Uterus (tissue), 2 donors: ENCODE measurements at regions not wholly inside any gene's neighbourhood (a gene's known extent, or its start where the extent isn't known, plus 50 kb on each side); places are given as distances from the start of the nearest gene placed in this dataset.

Source experiments
- CTCF ChIP-seq, 4 experiments: fragments of 200-600 bp in 2 of 4; fragments of 450-650 bp in 2 of 4; sonication (generic) in 2 of 4; IDR thresholded peaks; one replicate each; pipeline ENCODE4 v1.5.1; 2016 to 2019; ENCODE audit warnings: antibody characterized with exemption in 4 of 4, mild to moderate bottlenecking in 2 of 4, moderate library complexity in 1 of 4
- POLR2A ChIP-seq, 2 donors: fragments of 450-650 bp; IDR thresholded peaks; one replicate each; pipeline ENCODE4 v1.6.1; 2016; ENCODE audit warnings: antibody characterized with exemption in 2 of 2, mild to moderate bottlenecking in 1 of 2, moderate library complexity in 1 of 2

GRCh38 chr3:69439643-69440270 is 53.9 kb upstream of the FRMD4B start:
- peak; percentile 47 to 62 (median 50) for TF ChIP-seq CTCF (IDR thresholded peaks at IDR 0.05)
- TF ChIP-seq POLR2A (IDR thresholded peaks at IDR 0.05) = no peak
